Caco-2 (cell line): ENCODE measurements at regions not wholly inside any gene's neighbourhood (a gene's known extent, or its start where the extent isn't known, plus 50 kb on each side); places are given as distances from the start of the nearest gene placed in this dataset.

ENCODE experiments used
- BruUV-seq: library from RNA; stranded (reverse); fragments of 400-500 nt; replicated peaks from 2 replicates; lab custom pipeline; 2021; lab: Mats Ljungman, UMichigan
- CTCF ChIA-PET: fragments of 300-600 bp; sonication (Branson Sonifier 250); formaldehyde crosslinking; loops from one replicate; lab custom pipeline; 2022; ENCODE audit warnings: antibody characterized with exemption; lab: Charles Lee
- POLR2A ChIA-PET: fragments of 300-600 bp; sonication (Branson Sonifier 250); formaldehyde crosslinking; loops from one replicate; lab custom pipeline; 2022; ENCODE audit warnings: antibody characterized with exemption; lab: Charles Lee
- DNase-seq, 2 experiments: peaks; one replicate each; pipeline versions ENCODE4 v3.0.0 to v3.0.0-alpha.2; 2020 to 2022
- H3K27me3 ChIP-seq: replicated peaks from 2 replicates; pipeline ENCODE4 v1.6.0; 2011; ENCODE audit warnings: low read length; ENCODE audit not compliant: control insufficient read depth, insufficient read depth
- H3K36me3 ChIP-seq: 2 replicates; pipeline ENCODE4 v1.5.1; 2011; ENCODE audit warnings: low read length; ENCODE audit not compliant: control insufficient read depth, insufficient read depth
- H3K4me1 ChIP-seq: fragments of 250-450 bp; sonication (Bioruptor Pico); 2 replicates; pipeline ENCODE4 v1.5.1; 2020; ENCODE audit warnings: mild to moderate bottlenecking
- H3K4me3 ChIP-seq: 2 replicates; pipeline ENCODE4 v1.5.1; 2011; ENCODE audit warnings: low read depth, mild to moderate bottlenecking, control low read depth, low read length
- H3K9me3 ChIP-seq: fragments of 250-450 bp; sonication (Bioruptor Pico); 2 replicates; pipeline ENCODE4 v1.5.1; 2020; ENCODE audit warnings: mild to moderate bottlenecking, moderate library complexity
- H3K27ac Mint-ChIP-seq: one replicate; pipeline ENCODE4 v1.8.0; 2022; ENCODE audit warnings: mixed read lengths; ENCODE audit not compliant: unreplicated experiment
- H3K27me3 Mint-ChIP-seq: one replicate; pipeline ENCODE4 v1.8.0; 2022; ENCODE audit warnings: mixed read lengths; ENCODE audit not compliant: insufficient read depth, unreplicated experiment
- H3K36me3 Mint-ChIP-seq: one replicate; pipeline ENCODE4 v1.8.0; 2022; ENCODE audit warnings: mild to moderate bottlenecking, mixed read lengths; ENCODE audit not compliant: insufficient read depth, unreplicated experiment
- H3K4me1 Mint-ChIP-seq: one replicate; pipeline ENCODE4 v1.8.0; 2022; ENCODE audit warnings: low read depth, mixed read lengths; ENCODE audit not compliant: unreplicated experiment
- H3K4me3 Mint-ChIP-seq: one replicate; pipeline ENCODE4 v1.8.0; 2022; ENCODE audit warnings: mild to moderate bottlenecking, moderate library complexity, mixed read lengths; ENCODE audit not compliant: unreplicated experiment
- H3K9me3 Mint-ChIP-seq: one replicate; pipeline ENCODE4 v1.8.0; 2022; ENCODE audit warnings: mixed read lengths; ENCODE audit not compliant: unreplicated experiment
- intact Hi-C: fragments of 100-400 bp; cut with micrococcal nuclease; formaldehyde crosslinking; loops from one replicate; pipeline ENCODE4 v1.10.0; 2022; ENCODE audit not compliant: unreplicated experiment
- TF ChIP-seq, protein P1 (sequence below), 2 experiments: fragments of 200-600 bp in 1 of 2; IDR thresholded peaks; 1 replicate in 1 of 2; 2 replicates in 1 of 2; pipeline versions ENCODE4 v1.5.1 to v1.8.0; 2011 to 2022; ENCODE audit warnings: antibody characterized with exemption in 1 of 2, control low read depth in 1 of 2, inconsistent platforms in 1 of 2, low read depth in 1 of 2, low read length in 1 of 2, mild to moderate bottlenecking in 1 of 2, moderate library complexity in 1 of 2; ENCODE audit not compliant: insufficient read depth in 1 of 2, severe bottlenecking in 1 of 2, unreplicated experiment in 1 of 2

DNA sequence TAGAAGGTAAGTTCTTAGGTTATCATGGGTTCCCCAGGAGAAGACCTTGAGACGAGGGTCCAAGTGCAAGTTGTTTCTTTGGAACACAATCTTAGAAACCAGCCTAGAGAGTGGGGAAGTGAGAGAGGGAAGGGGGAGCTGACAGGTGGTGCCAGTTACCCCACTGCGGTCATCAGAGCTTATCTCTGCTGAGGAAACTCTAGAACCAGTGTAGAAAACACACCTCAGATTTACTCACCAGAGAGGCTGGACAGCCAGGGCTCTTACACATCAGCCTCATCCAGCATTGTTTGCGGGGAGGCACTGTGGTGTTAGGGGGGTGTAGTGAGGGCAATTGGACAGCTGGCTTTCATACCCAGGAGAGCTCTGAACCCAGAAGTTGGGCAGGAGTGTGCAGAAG is 206.5 kb upstream of the RAI14 start:
- Mint-ChIP-seq H3K9me3 (peaks cover 23% of the 10 kb centered on the region), H3K27me3 (no peaks in the 10 kb centered on the region), H3K4me3 (no peak overlapping the region), H3K4me1 (no peaks in the 10 kb centered on the region), H3K27ac (no peak overlapping the region), H3K36me3 (peaks cover 2% of the 10 kb centered on the region)
- Histone ChIP-seq H3K27me3 (no peaks in the 10 kb centered on the region), H3K36me3 (no peaks in the 10 kb centered on the region), H3K9me3 (peaks cover 6% of the 10 kb centered on the region), H3K4me1 (peaks cover 8% of the 10 kb centered on the region), H3K4me3 (no peak overlapping the region)
- DNase-seq: no peak
- intact Hi-C loops: loop anchor here (10.0 kb wide), 1 partner anchor 205 kb away; no protein-coding TSS in a partner anchor
- POLR2A ChIA-PET: no interaction called here
- CTCF ChIA-PET: no interaction called here
- TF ChIP-seq, protein P1, sequence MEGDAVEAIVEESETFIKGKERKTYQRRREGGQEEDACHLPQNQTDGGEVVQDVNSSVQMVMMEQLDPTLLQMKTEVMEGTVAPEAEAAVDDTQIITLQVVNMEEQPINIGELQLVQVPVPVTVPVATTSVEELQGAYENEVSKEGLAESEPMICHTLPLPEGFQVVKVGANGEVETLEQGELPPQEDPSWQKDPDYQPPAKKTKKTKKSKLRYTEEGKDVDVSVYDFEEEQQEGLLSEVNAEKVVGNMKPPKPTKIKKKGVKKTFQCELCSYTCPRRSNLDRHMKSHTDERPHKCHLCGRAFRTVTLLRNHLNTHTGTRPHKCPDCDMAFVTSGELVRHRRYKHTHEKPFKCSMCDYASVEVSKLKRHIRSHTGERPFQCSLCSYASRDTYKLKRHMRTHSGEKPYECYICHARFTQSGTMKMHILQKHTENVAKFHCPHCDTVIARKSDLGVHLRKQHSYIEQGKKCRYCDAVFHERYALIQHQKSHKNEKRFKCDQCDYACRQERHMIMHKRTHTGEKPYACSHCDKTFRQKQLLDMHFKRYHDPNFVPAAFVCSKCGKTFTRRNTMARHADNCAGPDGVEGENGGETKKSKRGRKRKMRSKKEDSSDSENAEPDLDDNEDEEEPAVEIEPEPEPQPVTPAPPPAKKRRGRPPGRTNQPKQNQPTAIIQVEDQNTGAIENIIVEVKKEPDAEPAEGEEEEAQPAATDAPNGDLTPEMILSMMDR (IDR thresholded peaks at IDR 0.05; ENCODE audit: insufficient read depth in 1 of 2, low read depth in 1 of 2, low read length in 1 of 2, severe bottlenecking in 1 of 2, unreplicated experiment in 1 of 2): no peak
- no TSS peak for BruUV-seq

GRCh38 chr5:34450338-34450737 is 205.8 kb upstream of the RAI14 start:
- Histone ChIP-seq H3K27me3 (no peaks in the 10 kb centered on the region), H3K4me3 (no peak overlapping the region), H3K4me1 (peaks cover 8% of the 10 kb centered on the region), H3K9me3 (no peaks in the 10 kb centered on the region; the same call in 1 of the 2 replicates), H3K36me3 (no peaks in the 10 kb centered on the region)
- Mint-ChIP-seq H3K4me3 (no peak overlapping the region), H3K9me3 (peaks cover 16% of the 10 kb centered on the region), H3K4me1 (no peaks in the 10 kb centered on the region), H3K36me3 (no peaks in the 10 kb centered on the region), H3K27ac (no peak overlapping the region), H3K27me3 (no peaks in the 10 kb centered on the region)
- intact Hi-C loops: loop anchor here (10.0 kb wide), 1 partner anchor 206 kb away; no protein-coding TSS in a partner anchor
- POLR2A ChIA-PET: no interaction called here
- DNase-seq: no peak
- no TSS peak for BruUV-seq
- TF ChIP-seq, protein P1 (IDR thresholded peaks at IDR 0.05; ENCODE audit: insufficient read depth in 1 of 2, low read depth in 1 of 2, low read length in 1 of 2, severe bottlenecking in 1 of 2, unreplicated experiment in 1 of 2): no peak
- CTCF ChIA-PET: no interaction called here

DNA sequence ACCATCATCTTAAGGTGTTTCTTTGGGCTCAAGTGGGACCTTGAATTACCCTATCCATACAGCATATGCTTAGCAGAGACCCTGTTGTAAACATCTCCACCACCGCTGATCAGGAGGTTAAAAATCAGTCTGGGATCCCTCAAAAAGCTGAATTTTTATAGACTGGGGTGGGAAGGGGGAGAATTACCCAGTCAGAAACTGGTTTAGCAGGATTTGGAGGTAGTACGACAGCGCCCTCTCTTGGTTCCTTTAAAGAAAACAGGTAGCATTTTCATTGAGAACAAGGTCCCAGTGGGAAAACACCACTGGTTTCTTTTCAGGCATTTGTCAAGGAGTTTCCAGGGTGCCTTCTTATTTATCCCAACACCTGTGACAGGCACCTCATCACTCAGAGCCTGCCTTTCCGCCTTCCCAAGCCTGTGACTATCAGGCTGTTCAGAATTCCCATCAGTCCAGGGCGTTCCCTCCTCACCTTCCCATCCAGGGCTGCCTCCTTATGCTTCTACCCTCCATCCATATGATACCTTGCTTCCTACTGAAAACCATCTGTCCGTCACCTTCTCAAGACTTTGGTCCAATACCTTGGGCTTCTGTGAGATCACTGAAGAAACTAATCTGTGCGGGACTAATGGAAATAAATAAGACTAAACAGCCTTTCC is 203.8 kb upstream of the RAI14 start:
- POLR2A ChIA-PET: no interaction called here
- H3K27me3 Mint-ChIP-seq: no peaks in the 10 kb centered on the region
- Histone ChIP-seq H3K9me3 (peaks cover 1% of the 10 kb centered on the region; the same call in 1 of the 2 replicates), H3K4me1 (peaks cover 8% of the 10 kb centered on the region), H3K27me3 (no peaks in the 10 kb centered on the region), H3K36me3 (no peaks in the 10 kb centered on the region), H3K4me3 (no peak overlapping the region)
- peak in 1 of 2 experiments; percentile 54 for DNase-seq
- no peaks in the 10 kb centered on the region for H3K36me3 Mint-ChIP-seq
- no TSS peak for BruUV-seq
- H3K4me3 Mint-ChIP-seq: no peak overlapping the region
- intact Hi-C loops: loop anchor here (1.0 to 10.0 kb wide), 3 partner anchors 40 to 455 kb away; no protein-coding TSS in a partner anchor
- H3K27ac Mint-ChIP-seq: no peak overlapping the region
- TF ChIP-seq, protein P1 (IDR thresholded peaks at IDR 0.05; ENCODE audit: insufficient read depth in 1 of 2, low read depth in 1 of 2, low read length in 1 of 2, severe bottlenecking in 1 of 2, unreplicated experiment in 1 of 2): peak; percentile 49 to 69
- CTCF ChIA-PET: no interaction called here
- H3K9me3 Mint-ChIP-seq: peaks cover 18% of the 10 kb centered on the region
- H3K4me1 Mint-ChIP-seq: no peaks in the 10 kb centered on the region
